ENCODE measurements at regions not wholly inside any gene's neighbourhood (a gene's known extent, or its start where the extent isn't known, plus 50 kb on each side); places are given as distances from the start of the nearest gene placed in this dataset.

DNA sequence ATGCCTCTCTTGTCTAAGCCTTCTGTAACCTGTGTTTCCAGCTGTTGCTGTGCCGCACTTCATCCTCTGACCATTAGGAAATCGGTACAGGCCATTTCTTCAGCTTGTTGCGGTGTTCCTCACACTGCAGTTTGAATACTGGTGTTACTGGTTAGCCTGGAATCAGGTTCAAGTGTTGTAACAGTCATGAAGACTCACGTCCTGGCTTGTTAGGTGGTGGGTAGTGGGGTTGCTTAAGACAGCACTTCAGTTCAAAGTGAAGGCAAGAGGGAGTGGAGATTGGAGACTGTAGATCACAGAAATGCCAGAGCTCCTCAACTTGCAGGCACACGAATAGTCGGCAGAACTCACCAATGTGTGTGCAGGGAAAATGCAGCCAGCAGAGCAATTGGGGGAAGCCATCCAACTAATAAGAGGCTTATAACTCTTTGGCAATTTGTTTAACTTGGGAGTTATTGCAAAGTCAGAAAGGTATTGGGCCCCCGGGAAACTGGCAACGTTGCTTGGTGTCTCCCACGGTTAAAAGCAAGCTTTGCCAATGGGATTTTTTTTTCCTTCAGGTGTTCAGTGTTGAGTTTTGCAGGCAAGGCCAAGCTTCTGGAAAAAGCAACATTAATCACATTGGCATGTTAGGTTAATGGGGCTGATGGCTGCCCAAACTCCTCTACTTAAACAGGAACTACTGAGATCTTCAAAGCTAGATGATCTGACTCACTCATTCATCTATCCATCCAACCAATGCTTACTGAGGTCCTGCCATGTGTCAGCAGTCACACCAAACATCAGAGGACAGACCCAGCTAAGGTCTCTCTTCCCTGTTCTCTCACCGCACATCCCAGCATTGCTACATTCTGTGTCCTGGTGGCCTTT is 380.9 kb downstream of the GATA3 start:
- TF ChIP-seq GATA2 (IDR thresholded peaks at IDR 0.05; ENCODE audit: low read depth, low read length) (no peak), GATA3 (IDR thresholded peaks at IDR 0.05; ENCODE audit: low read depth, low read length) (no peak)

All from SH-SY5Y (cell line).